Activated CD4-positive, alpha-beta T cell treated with anti-CD3 and anti-CD28 coated beads for 24 hours (primary cell): ENCODE measurements at regions not wholly inside any gene's neighbourhood (a gene's known extent, or its start where the extent isn't known, plus 50 kb on each side); places are given as distances from the start of the nearest gene placed in this dataset.

Experiments
- DNase-seq, 2 donors: peaks; one replicate each; pipeline ENCODE4 v3.0.0-alpha.2; 2020; ENCODE audit warnings: low read depth in 2 of 2

GRCh38 chr18:40464032-40464431, 1491.0 kb upstream of the PIK3C3 start:
- no peak for DNase-seq

GRCh38 chr18:40453903-40454302, 1501.1 kb upstream of the PIK3C3 start:
- no peak for DNase-seq

- DNase-seq, result no peak
Measured at GRCh38 chr18:40452599-40452998, 1502.4 kb upstream of the PIK3C3 start.

- no peak for DNase-seq
Measured at GRCh38 chr18:40450751-40451150, 1504.3 kb upstream of the PIK3C3 start.

DNA sequence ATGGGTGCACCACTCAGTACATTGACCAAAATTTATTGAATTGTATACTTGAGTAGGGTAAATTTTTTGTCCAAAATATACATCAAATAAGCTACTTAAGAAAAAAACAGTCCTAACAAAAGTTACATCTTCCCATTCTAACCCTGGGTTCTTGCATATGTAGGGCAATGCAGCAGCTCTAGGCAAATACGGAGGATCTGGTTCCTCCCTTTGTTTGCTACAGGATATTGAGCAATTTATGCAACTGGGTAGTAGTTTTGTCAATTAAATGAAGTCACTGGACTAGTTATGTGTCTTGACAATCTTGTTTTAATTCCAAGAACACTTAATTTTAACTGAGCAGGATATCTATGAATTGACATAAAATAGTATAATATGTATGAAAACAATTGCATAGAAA, 1507.2 kb upstream of the PIK3C3 start:
- DNase-seq, result no peak

GRCh38 chr18:40440088-40440487, 1514.9 kb upstream of the PIK3C3 start:
- no peak for DNase-seq

DNA sequence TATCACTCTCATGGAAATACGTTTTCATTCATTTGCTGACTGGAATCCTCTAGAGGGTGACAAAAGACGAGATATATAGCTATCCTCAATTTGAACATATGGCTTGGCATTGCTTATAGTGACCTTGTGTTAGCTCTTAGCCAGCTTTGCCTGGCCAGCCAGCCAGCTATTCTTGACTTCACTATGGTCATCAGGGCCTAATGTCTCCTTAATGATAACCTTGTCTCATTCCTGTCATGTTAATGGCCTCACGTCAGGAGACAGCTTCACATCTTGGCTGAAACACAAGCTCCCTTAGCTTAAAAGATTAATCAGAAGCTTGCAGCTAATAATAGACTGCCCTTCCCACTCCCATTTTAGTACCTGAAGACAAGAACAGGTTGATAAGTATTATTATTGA, 1517.5 kb upstream of the PIK3C3 start:
- no peak for DNase-seq

DNA sequence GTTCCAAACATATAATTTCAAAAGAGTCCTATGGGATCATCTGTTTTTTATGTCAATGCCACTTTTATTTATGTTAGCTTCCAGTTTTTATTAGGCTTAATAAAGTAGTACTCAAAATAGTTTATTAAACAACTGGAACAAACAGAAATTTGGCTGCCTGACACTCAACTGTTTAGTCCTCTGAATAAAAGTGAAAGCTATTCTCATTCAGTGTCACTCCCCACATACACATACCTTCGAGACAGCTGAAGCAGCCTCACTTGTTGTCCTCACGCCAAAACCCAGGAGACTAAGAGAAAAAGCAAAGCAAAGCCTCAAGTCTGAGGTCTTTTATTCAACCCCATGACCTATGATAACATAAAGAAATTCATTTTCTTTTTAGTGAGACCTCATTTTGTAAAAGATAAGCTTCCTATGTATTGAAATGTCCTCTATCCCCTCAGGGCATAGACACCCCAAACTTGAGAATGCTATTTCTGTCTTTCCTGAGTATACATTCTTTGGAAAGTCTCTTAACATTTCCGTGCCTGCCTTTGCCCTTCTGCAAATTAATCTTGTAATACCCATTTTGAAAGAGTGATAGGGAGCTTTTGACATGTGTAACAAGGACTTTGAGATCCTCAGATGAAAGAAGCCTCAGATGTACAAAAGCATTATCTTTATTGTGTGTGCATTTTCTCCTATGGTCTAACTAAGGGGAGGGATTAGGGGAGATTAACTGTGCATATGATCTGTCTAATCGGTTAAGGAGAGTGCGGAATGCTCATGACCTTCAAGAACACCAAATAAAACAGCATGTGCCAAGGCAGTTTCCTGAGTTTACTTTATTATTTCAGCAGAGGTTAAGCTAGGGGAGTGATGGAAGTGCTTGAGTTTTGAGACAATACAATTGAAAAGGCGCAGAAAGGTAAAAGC, 1523.7 kb upstream of the PIK3C3 start:
- DNase-seq, result no peak

DNA sequence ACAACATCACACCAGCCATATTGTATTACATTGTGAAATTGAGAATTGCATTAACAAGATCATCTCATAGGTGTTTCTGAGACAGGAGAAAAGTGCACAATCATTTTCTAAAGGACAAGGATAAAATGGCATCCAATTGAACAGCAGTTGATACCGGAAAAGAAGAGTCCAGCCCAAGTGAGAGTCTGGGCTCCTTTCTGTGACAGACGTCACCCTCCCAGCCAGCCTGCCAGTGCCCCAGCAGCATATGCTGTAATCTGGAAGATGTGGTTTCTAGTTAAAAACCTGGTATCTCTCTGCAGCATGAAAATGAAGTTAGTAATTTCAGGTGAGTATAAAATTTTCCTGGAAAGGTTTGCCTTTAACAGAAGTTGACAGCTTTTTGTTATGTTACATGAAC, 1531.7 kb upstream of the PIK3C3 start:
- no peak for DNase-seq

- no peak for DNase-seq
Measured at GRCh38 chr18:40420675-40421074, 1534.4 kb upstream of the PIK3C3 start.

DNA sequence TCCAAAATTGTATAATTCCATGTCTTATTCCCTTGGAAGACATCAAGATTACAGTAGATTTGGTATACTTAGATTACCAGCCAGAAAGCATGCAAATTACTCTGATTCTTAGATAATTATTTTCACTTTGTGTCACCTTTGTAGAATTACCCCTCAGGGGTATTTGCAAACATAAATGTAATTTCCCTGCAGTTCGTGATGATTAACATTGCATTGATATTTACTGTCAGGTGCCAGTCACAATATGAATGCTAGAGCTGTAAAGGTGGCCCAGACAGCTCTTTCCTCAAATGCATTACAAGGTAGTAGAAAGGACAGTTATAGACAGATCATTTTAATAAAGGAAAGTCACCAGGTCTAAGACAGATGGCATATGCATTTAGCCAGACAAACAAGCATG, 1537.5 kb upstream of the PIK3C3 start:
- DNase-seq, result no peak

- no peak for DNase-seq
Measured at GRCh38 chr18:40415821-40416220, 1539.2 kb upstream of the PIK3C3 start.

- no peak for DNase-seq
Measured at GRCh38 chr18:40415176-40415791, 1539.8 kb upstream of the PIK3C3 start.

GRCh38 chr18:40414155-40414754, 1540.8 kb upstream of the PIK3C3 start:
- no peak for DNase-seq

DNA sequence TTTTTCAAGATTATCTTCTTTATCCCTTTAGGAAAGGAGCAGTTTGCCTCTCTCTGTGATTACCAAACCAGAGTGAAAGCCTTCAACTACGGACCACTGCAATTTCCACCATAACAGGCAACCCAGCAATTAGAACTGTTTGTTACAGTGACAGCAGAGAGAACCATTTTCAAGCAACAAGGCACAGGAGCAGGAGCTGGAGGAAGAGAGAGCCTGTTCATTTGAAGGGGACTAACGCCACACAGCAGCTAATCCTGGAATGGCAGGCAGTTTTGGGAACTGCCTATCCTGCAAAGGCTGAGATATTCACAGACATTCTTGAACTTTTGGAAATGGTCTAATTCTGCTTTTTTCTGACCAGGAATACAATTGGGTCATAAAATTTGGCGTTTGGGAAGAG, 1541.9 kb upstream of the PIK3C3 start:
- no peak for DNase-seq

GRCh38 chr18:40412410-40412809, 1542.6 kb upstream of the PIK3C3 start:
- DNase-seq, result no peak

GRCh38 chr18:40407909-40408308, 1547.1 kb upstream of the PIK3C3 start:
- no peak for DNase-seq

DNA sequence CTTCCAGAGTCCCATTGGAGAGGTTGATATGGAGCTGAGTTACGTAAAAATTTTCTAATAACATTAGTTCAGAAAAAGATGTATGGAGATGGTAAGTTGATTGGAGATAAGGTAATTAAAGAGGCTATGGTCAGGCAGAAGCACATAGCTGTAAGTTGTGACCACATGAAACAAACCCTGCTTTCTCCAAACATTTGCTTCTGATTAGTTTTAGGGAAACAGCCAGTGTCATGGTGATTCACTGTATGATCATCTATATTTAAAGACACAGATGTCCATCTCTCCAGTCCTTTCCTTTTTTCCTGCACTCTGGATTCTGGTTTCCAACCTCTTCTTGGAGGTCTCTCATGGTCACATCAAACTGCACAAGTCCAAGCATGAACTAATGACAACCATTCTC, 1550.8 kb upstream of the PIK3C3 start:
- DNase-seq, result no peak

GRCh38 chr18:40402052-40402451, 1553.0 kb upstream of the PIK3C3 start:
- DNase-seq, result no peak

DNA sequence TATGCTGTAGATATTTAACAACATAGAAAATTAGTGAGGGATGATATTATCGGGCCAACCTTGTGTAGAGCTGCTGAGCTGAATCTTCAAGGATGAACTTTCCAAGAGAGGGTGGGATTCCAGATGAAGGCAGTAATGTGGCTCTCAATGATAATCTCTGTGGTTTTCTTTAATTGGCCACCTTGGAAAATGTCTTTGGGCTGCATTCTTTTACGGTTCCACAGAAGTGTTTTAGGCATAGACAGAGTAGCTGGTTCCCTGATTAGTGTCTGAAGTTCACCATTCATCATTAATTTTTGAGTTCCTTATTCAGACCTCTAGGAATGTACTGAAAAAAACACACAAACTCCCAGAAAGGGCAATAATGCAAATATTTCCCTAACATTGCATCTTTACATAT, 1566.9 kb upstream of the PIK3C3 start:
- DNase-seq, result no peak

DNA sequence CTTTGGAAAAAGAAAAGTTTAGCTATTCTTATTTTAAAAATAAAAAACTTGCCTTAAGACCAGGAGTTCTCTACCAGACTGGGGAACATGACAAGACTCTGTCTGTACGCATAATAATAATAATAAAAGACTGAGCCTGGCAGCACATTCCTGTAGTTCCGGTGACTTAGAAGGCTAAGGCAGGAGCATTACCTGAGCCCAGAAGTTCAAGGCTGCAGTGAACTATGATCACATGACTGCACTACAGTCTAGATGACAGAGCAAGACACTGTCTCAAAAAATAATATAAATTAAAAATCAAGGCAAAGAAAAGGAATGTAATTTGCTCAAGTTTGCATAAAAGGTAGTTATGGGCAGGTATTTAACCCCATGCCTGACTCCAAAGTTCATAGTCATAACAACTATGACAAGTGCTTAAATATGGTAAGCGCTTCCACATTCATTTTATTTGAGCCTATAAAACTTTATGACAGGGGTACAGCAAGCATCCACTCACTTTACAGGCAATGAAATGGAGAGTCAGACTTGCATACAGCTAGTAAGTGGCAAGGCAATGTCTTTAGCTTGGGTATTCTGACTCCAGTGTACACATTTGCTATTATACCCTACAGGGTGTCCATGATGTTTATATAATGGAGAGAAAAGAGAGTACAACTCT, 1567.8 kb upstream of the PIK3C3 start:
- DNase-seq, result no peak

DNA sequence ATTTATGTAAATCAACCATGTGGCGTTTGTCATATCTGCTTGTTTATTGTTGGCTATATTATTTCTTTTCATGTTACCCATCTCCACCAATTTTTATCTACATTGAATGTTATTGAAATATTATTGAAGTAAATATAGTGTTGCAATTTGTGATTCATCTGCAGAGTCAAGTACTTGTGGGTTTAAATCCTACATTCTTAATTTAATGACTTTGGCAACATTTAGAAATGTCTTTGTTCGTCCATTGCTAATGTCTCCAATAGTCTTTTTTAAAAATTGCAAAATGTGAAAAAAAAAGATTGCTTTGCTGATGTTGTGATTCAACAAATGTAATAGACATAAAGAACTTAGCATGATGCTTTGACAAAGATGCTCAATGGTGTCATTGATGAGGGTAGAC, 1572.8 kb upstream of the PIK3C3 start:
- DNase-seq, result no peak
